SK-N-SH (cell line): ENCODE measurements at regions not wholly inside any gene's neighbourhood (a gene's known extent, or its start where the extent isn't known, plus 50 kb on each side); places are given as distances from the start of the nearest gene placed in this dataset.

Source experiments
- CTCF ChIA-PET: fragments of 300-600, 350-600 bp; formaldehyde crosslinking; extraction: SDS; loops from one replicate; lab custom pipeline; 2021; lab: Yijun Ruan, JAX
- POLR2A ChIA-PET: fragments of 350-600 bp; sonication (Branson Sonifier 250); formaldehyde crosslinking; extraction: SDS; loops from one replicate; lab custom pipeline; 2020; ENCODE audit warnings: antibody characterized with exemption, inconsistent platforms; lab: Yijun Ruan, JAX
- DNase-seq: peaks from one replicate; pipeline ENCODE4 v3.0.0; 2012
- H2AFZ ChIP-seq: fragments of 200-600 bp; sonication (generic); 2 replicates; pipeline ENCODE4 v1.8.1; 2016; ENCODE audit warnings: antibody characterized with exemption, mild to moderate bottlenecking, low read depth
- H3F3A ChIP-seq: fragments of 200-600 bp; sonication (generic); replicated peaks from 2 replicates; pipeline ENCODE3; 2016; ENCODE audit warnings: antibody characterized with exemption, mild to moderate bottlenecking; ENCODE audit not compliant: insufficient read depth
- H3K27ac ChIP-seq, 2 experiments: fragments of 200-500 bp in 1 of 2; fragments of 200-600 bp in 1 of 2; sonication (Bioruptor generic) in 1 of 2; sonication (generic), shearing (Covaris generic) in 1 of 2; 2 replicates each; pipeline versions ENCODE4 v1.5.1 to v1.6.1; 2014 to 2016; ENCODE audit warnings: low read depth in 2 of 2, inconsistent platforms in 1 of 2, low read length in 1 of 2, mild to moderate bottlenecking in 1 of 2, mixed read lengths in 1 of 2
- H3K27me3 ChIP-seq: fragments of 200-600 bp; sonication (generic), shearing (Covaris generic); 2 replicates; pipeline ENCODE4 v1.6.1; 2016; ENCODE audit warnings: mixed run types; ENCODE audit not compliant: insufficient read depth
- H3K36me3 ChIP-seq, 2 experiments: fragments of 200-500 bp in 1 of 2; fragments of 200-600 bp in 1 of 2; sonication (Bioruptor generic) in 1 of 2; sonication (generic) in 1 of 2; replicated peaks in 1 of 2; 2 replicates each; pipeline versions ENCODE3 to v1.5.1; 2014 to 2016; ENCODE audit warnings: low read length in 1 of 2, mild to moderate bottlenecking in 1 of 2; ENCODE audit not compliant: insufficient read depth in 2 of 2, control insufficient read depth in 1 of 2
- H3K4me1 ChIP-seq, 2 experiments: fragments of 200-500 bp in 1 of 2; fragments of 200-600 bp in 1 of 2; sonication (Bioruptor generic) in 1 of 2; sonication (generic), shearing (Covaris generic) in 1 of 2; 2 replicates each; pipeline versions ENCODE4 v1.5.1 to v1.6.1; 2014 to 2016; ENCODE audit warnings: low read depth in 1 of 2, low read length in 1 of 2, mixed run types in 1 of 2; ENCODE audit not compliant: insufficient read depth in 2 of 2, control insufficient read depth in 1 of 2
- H3K4me2 ChIP-seq: fragments of 200-600 bp; sonication (generic), shearing (Covaris generic); 2 replicates; pipeline ENCODE4 v1.6.1; 2017; ENCODE audit warnings: mixed run types
- H3K4me3 ChIP-seq, 2 experiments: fragments of 200-500 bp in 1 of 2; fragments of 200-600 bp in 1 of 2; sonication (Bioruptor generic) in 1 of 2; sonication (generic), shearing (Covaris generic) in 1 of 2; 2 replicates each; pipeline versions ENCODE4 v1.5.1 to v1.8.1; 2014 to 2016; ENCODE audit warnings: low read depth in 2 of 2, inconsistent platforms in 1 of 2, low read length in 1 of 2, mild to moderate bottlenecking in 1 of 2, mixed read lengths in 1 of 2, moderate library complexity in 1 of 2
- H3K79me2 ChIP-seq: fragments of 200-600 bp; sonication (generic); 2 replicates; pipeline ENCODE4 v1.8.1; 2017; ENCODE audit warnings: mild to moderate bottlenecking; ENCODE audit not compliant: insufficient read depth
- H3K9ac ChIP-seq: fragments of 200-600 bp; sonication (generic); 2 replicates; pipeline ENCODE4 v1.6.1; 2017; ENCODE audit warnings: mixed run types
- H3K9me2 ChIP-seq: fragments of 200-600 bp; sonication (generic); 2 replicates; pipeline ENCODE4 v1.6.1; 2017; ENCODE audit warnings: mixed run types
- H3K9me3 ChIP-seq: fragments of 200-600 bp; sonication (generic); 2 replicates; pipeline ENCODE4 v1.6.1; 2017; ENCODE audit warnings: mixed run types, mild to moderate bottlenecking, moderate library complexity
- H4K20me1 ChIP-seq: fragments of 200-600 bp; sonication (generic); 2 replicates; pipeline ENCODE4 v1.6.1; 2017; ENCODE audit warnings: mild to moderate bottlenecking, mixed run types; ENCODE audit not compliant: insufficient read depth
- ELF1 ChIP-seq: IDR thresholded peaks from 2 replicates; pipeline ENCODE4 v1.4.0; 2012
- EP300 ChIP-seq, 2 experiments: IDR thresholded peaks; 2 replicates each; pipeline versions ENCODE4 v1.4.0 to v1.6.1; 2012; ENCODE audit warnings: borderline replicate concordance in 1 of 2, low read depth in 1 of 2, low read length in 1 of 2
- GABPA ChIP-seq: IDR thresholded peaks from 2 replicates; pipeline ENCODE4 v1.4.0; 2012; ENCODE audit warnings: low read depth, mild to moderate bottlenecking
- GATA2 ChIP-seq: sonication (generic); formaldehyde crosslinking; IDR thresholded peaks from 2 replicates; pipeline ENCODE4 v1.5.0; 2020; ENCODE audit warnings: mild to moderate bottlenecking, missing genetic modification reagents
- JUND ChIP-seq: IDR thresholded peaks from 2 replicates; pipeline ENCODE4 v1.4.0; 2012
- MEF2A ChIP-seq: IDR thresholded peaks from 2 replicates; pipeline ENCODE4 v1.4.0; 2012; ENCODE audit warnings: low read depth, borderline replicate concordance
- NRF1 ChIP-seq: IDR thresholded peaks from 2 replicates; pipeline ENCODE4 v1.6.1; 2012; ENCODE audit warnings: low read depth, mild to moderate bottlenecking, low read length
- RAD21 ChIP-seq: IDR thresholded peaks from 2 replicates; pipeline ENCODE4 v1.6.1; 2012; ENCODE audit warnings: mild to moderate bottlenecking, low read length
- SIN3A ChIP-seq: IDR thresholded peaks from 2 replicates; pipeline ENCODE4 v1.6.1; 2012; ENCODE audit warnings: low read depth, mild to moderate bottlenecking, low read length, moderate library complexity, borderline replicate concordance
- SMC3 ChIP-seq: IDR thresholded peaks from 2 replicates; pipeline ENCODE4 v1.6.1; 2012; ENCODE audit warnings: low read depth, low read length, improper control_type of control experiment
- TAF1 ChIP-seq: IDR thresholded peaks from 2 replicates; pipeline ENCODE4 v1.6.1; 2012; ENCODE audit warnings: low read depth, mild to moderate bottlenecking, low read length, moderate library complexity, borderline replicate concordance
- WGBS: methylation state at CpG from one replicate; pipeline ENCODE4 v1.1.6; 2017; ENCODE audit warnings: low lambda C conversion rate; 5-methylcytosine and 5-hydroxymethylcytosine counted together
- TF ChIP-seq, protein P1 (sequence below): IDR thresholded peaks from 2 replicates; pipeline ENCODE4 v1.6.1; 2012; ENCODE audit warnings: mild to moderate bottlenecking, low read depth, low read length, moderate library complexity
- TF ChIP-seq, protein P2 (sequence below): IDR thresholded peaks from 2 replicates; pipeline ENCODE4 v1.4.0; 2012; ENCODE audit warnings: low read depth, borderline replicate concordance
- TF ChIP-seq, protein P3 (sequence below): fragments of 150-350 bp; IDR thresholded peaks from 2 replicates; pipeline ENCODE4 v1.6.1; 2017; ENCODE audit warnings: antibody characterized with exemption, low read length, low read depth, borderline replicate concordance
- TF ChIP-seq, protein P4 (sequence below): IDR thresholded peaks from 2 replicates; pipeline ENCODE4; 2012

DNA sequence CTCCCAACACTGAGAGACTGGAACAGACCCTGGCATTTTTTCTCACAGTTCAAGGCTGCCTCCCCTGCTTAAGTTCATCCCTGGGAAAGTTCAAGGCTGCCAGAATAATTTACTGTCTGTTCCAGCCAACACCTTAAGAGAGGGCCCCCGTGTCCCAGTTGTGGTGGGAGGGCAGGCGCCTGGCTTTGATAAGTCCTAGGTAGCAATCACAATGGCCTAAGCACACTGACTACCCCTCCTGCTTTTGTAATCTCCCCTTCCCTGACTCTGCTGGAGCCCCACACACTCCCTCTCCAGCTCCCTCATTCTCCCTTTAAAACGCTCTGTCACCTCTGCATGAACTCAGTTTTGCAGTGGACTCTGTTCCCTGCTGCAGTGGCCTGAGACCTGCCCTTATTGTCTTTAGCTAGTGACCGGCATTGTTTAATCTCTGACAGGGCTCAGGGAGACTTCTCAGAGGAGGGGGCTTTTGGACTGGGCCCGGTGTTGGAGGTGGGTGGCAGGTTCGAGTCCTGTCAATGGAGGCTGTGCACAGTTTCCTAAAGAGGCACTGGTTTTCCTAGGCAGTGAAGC is 507.2 kb downstream of the TBC1D22A start:
- H3K36me3 ChIP-seq, result no peaks in the 10 kb centered on the region
- CTCF ChIA-PET, result no interaction called here
- no peak overlapping the region for H3K27ac ChIP-seq
- no peak overlapping the region for H3K4me3 ChIP-seq
- POLR2A ChIA-PET, result no interaction called here
- H3K27me3 ChIP-seq, result no peaks in the 10 kb centered on the region; the same call in 1 of the 2 replicates
- WGBS, result 31% methylated on average over 4 of the region's 6 CpGs
- H3K4me2 ChIP-seq, result no peak overlapping the region
- no peaks in the 10 kb centered on the region for H3F3A ChIP-seq
- no peak for DNase-seq
- no peak overlapping the region for H2AFZ ChIP-seq
- no peaks in the 10 kb centered on the region for H3K9me2 ChIP-seq
- no peaks in the 10 kb centered on the region for H4K20me1 ChIP-seq
- TF ChIP-seq, protein P1, sequence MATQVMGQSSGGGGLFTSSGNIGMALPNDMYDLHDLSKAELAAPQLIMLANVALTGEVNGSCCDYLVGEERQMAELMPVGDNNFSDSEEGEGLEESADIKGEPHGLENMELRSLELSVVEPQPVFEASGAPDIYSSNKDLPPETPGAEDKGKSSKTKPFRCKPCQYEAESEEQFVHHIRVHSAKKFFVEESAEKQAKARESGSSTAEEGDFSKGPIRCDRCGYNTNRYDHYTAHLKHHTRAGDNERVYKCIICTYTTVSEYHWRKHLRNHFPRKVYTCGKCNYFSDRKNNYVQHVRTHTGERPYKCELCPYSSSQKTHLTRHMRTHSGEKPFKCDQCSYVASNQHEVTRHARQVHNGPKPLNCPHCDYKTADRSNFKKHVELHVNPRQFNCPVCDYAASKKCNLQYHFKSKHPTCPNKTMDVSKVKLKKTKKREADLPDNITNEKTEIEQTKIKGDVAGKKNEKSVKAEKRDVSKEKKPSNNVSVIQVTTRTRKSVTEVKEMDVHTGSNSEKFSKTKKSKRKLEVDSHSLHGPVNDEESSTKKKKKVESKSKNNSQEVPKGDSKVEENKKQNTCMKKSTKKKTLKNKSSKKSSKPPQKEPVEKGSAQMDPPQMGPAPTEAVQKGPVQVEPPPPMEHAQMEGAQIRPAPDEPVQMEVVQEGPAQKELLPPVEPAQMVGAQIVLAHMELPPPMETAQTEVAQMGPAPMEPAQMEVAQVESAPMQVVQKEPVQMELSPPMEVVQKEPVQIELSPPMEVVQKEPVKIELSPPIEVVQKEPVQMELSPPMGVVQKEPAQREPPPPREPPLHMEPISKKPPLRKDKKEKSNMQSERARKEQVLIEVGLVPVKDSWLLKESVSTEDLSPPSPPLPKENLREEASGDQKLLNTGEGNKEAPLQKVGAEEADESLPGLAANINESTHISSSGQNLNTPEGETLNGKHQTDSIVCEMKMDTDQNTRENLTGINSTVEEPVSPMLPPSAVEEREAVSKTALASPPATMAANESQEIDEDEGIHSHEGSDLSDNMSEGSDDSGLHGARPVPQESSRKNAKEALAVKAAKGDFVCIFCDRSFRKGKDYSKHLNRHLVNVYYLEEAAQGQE, result no peak
- no peak for TF ChIP-seq ELF1
- TF ChIP-seq, protein P2, sequence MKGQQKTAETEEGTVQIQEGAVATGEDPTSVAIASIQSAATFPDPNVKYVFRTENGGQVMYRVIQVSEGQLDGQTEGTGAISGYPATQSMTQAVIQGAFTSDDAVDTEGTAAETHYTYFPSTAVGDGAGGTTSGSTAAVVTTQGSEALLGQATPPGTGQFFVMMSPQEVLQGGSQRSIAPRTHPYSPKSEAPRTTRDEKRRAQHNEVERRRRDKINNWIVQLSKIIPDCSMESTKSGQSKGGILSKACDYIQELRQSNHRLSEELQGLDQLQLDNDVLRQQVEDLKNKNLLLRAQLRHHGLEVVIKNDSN, result no peak
- TF ChIP-seq JUND, result no peak
- no peak for TF ChIP-seq TAF1
- TF ChIP-seq MEF2A, result no peak
- TF ChIP-seq RAD21, result no peak
- TF ChIP-seq GABPA, result no peak
- no peak for TF ChIP-seq EP300 (IDR thresholded peaks at IDR 0.05; ENCODE audit: borderline replicate concordance in 1 of 2, low read depth in 1 of 2, low read length in 1 of 2)
- no peak for TF ChIP-seq NRF1
- TF ChIP-seq SMC3, result no peak
- no peak for TF ChIP-seq GATA2 (CRISPR knock-in tag)
- TF ChIP-seq, protein P3, sequence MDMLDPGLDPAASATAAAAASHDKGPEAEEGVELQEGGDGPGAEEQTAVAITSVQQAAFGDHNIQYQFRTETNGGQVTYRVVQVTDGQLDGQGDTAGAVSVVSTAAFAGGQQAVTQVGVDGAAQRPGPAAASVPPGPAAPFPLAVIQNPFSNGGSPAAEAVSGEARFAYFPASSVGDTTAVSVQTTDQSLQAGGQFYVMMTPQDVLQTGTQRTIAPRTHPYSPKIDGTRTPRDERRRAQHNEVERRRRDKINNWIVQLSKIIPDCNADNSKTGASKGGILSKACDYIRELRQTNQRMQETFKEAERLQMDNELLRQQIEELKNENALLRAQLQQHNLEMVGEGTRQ, result no peak
- TF ChIP-seq, protein P4, sequence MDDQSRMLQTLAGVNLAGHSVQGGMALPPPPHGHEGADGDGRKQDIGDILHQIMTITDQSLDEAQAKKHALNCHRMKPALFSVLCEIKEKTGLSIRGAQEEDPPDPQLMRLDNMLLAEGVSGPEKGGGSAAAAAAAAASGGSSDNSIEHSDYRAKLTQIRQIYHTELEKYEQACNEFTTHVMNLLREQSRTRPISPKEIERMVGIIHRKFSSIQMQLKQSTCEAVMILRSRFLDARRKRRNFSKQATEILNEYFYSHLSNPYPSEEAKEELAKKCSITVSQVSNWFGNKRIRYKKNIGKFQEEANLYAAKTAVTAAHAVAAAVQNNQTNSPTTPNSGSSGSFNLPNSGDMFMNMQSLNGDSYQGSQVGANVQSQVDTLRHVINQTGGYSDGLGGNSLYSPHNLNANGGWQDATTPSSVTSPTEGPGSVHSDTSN, result no peak
- no peak for TF ChIP-seq SIN3A
- H3K4me1 ChIP-seq, result no peaks in the 10 kb centered on the region; a peak in 1 of 4 replicates
- H3K9me3 ChIP-seq, result no peaks in the 10 kb centered on the region
- no peak overlapping the region for H3K9ac ChIP-seq
- H3K79me2 ChIP-seq, result no peaks in the 10 kb centered on the region
